ENCODE measurements at regions not wholly inside any gene's neighbourhood (a gene's known extent, or its start where the extent isn't known, plus 50 kb on each side); places are given as distances from the start of the nearest gene placed in this dataset.

- H3K27me3 ChIP-seq, result peaks cover 0 to 27% (median 3%) of the 10 kb centered on the region in 9 donors
- no peak overlapping the region for H3K4me3 ChIP-seq
- WGBS, 4 donors, result 62 to 76% (median 67%) methylated on average over 3 of the region's 3 CpGs
- DNase-seq (no peak), ATAC-seq (no peak)
- intact Hi-C loops (cut with DNase I), result no loop called here
- TF ChIP-seq POLR2A (IDR thresholded peaks at IDR 0.05) (no peak), CTCF (IDR thresholded peaks at IDR 0.05) (no peak)
- H3K4me1 ChIP-seq, result no peaks in the 10 kb centered on the region
- H3K27ac ChIP-seq, result no peak overlapping the region
- peaks cover 0 to 18% (median 0%) of the 10 kb centered on the region in 12 donors for H3K9me3 ChIP-seq
- no peaks in the 10 kb centered on the region for H3K36me3 ChIP-seq
Observed at GRCh38 chr12:125454291-125454690, 389.1 kb downstream of the AACS start.

- no peak for DNase-seq
- no peak for ATAC-seq
- no peak overlapping the region for H3K4me3 ChIP-seq
- no peak overlapping the region for H3K27ac ChIP-seq
- no peaks in the 10 kb centered on the region for H3K36me3 ChIP-seq
- 43 to 46% (median 45%) methylated on average over 8 of the region's 8 CpGs for WGBS, 4 donors
- TF ChIP-seq POLR2A (IDR thresholded peaks at IDR 0.05) (no peak), CTCF (IDR thresholded peaks at IDR 0.05) (no peak)
- H3K9me3 ChIP-seq, result peaks cover 0 to 18% (median 0%) of the 10 kb centered on the region in 12 donors
- peaks cover 0 to 27% (median 3%) of the 10 kb centered on the region in 9 donors for H3K27me3 ChIP-seq
- H3K4me1 ChIP-seq, result no peaks in the 10 kb centered on the region
- intact Hi-C loops (cut with DNase I), result no loop called here
Observed at GRCh38 chr12:125454786-125455480, 389.7 kb downstream of the AACS start.

- H3K9me3 ChIP-seq, result peaks cover 0 to 16% (median 0%) of the 10 kb centered on the region in 12 donors
- H3K27ac ChIP-seq, result no peak overlapping the region
- TF ChIP-seq CTCF (IDR thresholded peaks at IDR 0.05) (no peak), POLR2A (IDR thresholded peaks at IDR 0.05) (no peak)
- no peaks in the 10 kb centered on the region for H3K36me3 ChIP-seq
- peaks cover 0 to 27% (median 3%) of the 10 kb centered on the region in 9 donors for H3K27me3 ChIP-seq
- H3K4me3 ChIP-seq, result no peak overlapping the region
- intact Hi-C loops (cut with DNase I), result no loop called here
- H3K4me1 ChIP-seq, result no peaks in the 10 kb centered on the region
- ATAC-seq (no peak), DNase-seq (no peak)
- WGBS, 4 donors, result 52 to 61% (median 55%) methylated on average over 4 of the region's 4 CpGs
Observed at GRCh38 chr12:125455556-125455955, 390.3 kb downstream of the AACS start.

GRCh38 chr12:125458552-125459268 is 393.5 kb downstream of the AACS start:
- Histone ChIP-seq H3K27me3 (peaks cover 0 to 27% (median 3%) of the 10 kb centered on the region in 9 donors), H3K9me3 (no peaks in the 10 kb centered on the region), H3K27ac (no peak overlapping the region), H3K4me1 (no peaks in the 10 kb centered on the region), H3K4me3 (no peak overlapping the region), H3K36me3 (no peaks in the 10 kb centered on the region)
- WGBS, 4 donors, result 69 to 79% (median 70%) methylated on average over 9 to 11 of the region's 11 CpGs
- intact Hi-C loops (cut with DNase I), result no loop called here
- DNase-seq (no peak), ATAC-seq (no peak)
- TF ChIP-seq POLR2A (IDR thresholded peaks at IDR 0.05) (no peak), CTCF (IDR thresholded peaks at IDR 0.05) (no peak)

All from heart left ventricle (tissue), 16 donors.